ENCODE measurements at regions not wholly inside any gene's neighbourhood (a gene's known extent, or its start where the extent isn't known, plus 50 kb on each side); places are given as distances from the start of the nearest gene placed in this dataset.

DNA sequence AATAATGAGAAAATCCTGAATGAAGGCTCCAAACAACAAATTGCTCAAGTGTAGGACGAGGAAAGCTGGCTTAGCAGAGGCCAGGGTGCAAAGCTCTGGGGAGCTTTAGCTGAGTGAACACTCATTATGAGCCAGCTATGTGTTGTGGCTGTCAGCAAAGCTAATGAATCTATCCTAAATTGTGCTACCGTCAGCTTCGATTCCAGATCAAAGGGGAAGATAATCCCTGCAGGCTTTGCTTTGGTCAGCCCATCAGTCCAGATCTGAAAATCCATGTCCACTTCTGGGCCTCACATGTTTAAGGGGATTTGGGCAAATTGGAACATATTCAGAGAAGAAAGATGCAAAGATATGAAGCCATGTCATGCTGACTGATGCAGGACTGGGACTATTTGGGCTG, 180.9 kb upstream of the ZBED5 start:
- no peak for DNase-seq

DNA sequence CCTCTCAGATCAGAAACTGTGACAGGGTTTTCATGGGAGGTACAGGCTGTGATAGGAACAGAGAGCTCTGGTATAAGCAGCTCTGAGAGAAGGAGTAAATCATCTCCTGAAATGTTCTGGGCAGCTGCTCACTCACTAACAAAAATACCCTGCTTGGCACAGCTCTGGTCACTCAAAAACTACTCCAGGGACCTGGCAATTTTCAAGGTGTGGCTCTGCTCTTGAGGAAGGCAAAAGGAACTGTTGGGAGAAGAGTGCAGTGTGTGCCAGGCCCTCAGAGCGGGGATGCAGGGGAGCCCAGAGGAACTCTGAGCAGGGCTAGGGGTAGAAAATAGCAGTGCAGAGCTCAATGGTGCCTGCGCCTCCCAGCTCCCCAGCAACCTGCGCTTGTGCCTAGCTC, 180.5 kb upstream of the ZBED5 start:
- no peak for DNase-seq

DNA sequence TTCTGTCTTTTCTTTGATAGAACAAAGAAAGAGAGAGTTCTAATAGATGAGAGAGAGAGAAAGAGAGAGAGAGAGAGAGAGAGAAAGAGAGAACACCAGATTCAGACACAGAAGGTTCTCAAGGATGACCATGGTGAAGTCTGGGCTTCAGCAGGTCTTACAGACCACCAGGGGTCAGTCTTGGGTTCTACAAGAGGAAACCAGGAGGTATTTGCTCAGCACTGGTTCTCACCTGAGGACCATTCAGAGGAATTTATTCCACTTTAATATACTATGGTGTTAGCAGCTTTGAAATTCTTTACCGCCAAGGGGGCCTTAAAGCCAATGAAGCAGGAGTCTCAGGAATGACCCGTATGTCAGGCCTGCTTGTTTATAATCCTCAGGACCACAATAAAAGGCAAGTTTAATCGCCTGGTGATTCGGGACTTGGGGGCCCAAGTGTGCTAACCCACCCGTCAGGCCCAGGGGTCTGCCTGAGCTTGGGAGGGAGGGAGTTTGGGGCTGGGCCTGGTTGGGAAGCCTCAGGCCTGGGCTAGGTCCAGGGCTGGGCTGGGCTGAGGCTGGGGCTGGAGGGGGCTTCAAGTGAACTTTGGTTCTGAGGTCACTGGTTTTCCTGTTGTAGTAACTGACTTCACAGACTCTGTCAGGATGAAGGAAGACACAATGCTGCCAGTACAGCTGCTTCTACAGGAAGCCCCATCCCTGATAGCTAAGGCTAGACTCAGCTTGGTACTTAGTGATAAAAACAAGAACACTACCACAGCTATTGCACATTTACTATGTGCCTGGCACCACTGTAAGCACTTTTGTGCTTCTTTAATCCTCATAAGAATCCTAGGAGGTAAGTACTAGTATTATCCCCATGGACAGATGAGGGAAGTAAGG, 179.2 kb upstream of the ZBED5 start:
- no peak for DNase-seq

DNA sequence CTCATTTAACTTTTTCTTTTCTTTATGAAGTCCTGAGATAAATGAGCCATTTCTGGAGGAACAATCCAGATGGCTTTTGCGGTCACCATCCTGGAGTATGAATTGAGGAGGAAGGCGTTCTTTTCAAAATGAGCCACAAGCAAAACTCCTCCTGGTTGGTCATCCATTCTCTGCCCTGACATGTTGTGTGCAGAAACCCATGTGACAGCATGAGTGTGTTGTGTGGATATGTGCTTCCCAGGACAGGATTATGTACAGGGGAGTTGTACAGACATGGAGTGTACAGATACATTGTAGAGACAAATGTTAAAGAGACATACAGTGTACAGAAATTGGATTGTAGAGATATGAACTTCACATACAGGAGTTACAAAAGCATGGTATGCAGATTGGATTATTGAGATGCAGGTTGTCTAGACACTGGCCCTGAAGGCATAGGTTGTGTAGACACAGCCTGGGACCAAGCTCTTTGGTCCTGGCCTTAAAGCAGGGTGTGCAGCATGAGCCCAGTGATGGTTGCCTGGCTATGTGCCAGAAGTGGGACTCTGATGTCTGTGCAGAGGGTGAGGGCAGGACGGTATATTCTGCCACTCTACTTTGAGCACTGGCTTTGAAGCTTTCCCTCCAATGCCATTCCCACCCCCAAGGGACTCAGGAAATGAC, 178.5 kb upstream of the ZBED5 start:
- no peak for DNase-seq

DNA sequence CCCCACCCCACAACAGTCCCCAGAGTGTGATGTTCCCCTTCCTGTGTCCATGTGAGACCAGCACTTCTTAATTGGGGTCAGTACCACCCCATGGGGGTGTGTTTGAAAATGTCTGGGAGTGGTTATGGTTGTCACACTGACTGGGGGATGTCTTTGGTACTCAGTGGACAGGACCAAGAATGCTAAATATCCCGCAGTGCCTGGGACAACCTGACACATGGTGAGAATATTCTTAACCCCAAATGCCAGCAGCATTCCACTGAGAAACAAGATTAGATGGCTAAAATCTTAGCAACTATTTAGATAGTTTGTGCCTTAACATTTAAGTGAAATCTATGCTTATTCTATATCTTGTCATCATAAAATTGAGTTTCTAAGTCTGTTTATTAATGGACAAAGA, 177.5 kb upstream of the ZBED5 start:
- no peak for DNase-seq

DNA sequence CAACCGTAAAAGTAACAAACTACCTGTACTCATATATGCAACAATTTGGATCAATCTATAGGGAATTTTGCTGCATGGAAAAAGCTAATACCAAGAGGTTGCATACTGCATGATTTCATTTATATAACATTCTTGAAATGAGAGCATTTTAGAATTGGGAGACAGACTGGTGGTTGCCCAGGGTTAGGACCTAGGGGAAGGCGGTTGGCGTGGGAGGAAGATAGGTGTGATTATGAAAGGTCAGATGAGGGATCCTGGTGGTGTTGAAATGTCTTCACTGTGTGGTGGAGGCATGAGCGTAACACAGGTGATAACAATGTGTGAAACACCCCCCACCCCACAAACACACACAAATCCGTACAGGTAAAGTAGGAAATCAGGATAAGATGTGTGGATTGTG, 176.6 kb upstream of the ZBED5 start:
- no peak for DNase-seq

DNA sequence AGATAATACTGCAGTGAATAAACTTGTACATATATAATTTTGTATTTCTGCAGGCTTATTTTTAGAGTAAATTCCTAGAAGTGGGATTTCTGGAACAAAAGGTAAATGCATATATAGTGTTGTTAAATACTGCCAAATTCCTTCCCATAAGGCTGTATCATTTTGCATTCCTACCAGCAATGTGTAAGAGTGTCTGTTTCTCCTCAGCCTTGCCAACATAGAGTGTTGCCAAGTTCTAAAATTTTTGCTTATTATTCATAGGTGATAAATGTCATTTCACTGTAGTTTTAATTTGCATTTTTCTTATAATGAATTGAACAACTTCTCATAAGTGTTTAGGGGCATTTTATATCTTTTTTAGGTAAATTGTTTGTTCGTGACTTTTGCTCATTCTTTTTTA, 174.2 kb upstream of the ZBED5 start:
- no peak for DNase-seq

DNA sequence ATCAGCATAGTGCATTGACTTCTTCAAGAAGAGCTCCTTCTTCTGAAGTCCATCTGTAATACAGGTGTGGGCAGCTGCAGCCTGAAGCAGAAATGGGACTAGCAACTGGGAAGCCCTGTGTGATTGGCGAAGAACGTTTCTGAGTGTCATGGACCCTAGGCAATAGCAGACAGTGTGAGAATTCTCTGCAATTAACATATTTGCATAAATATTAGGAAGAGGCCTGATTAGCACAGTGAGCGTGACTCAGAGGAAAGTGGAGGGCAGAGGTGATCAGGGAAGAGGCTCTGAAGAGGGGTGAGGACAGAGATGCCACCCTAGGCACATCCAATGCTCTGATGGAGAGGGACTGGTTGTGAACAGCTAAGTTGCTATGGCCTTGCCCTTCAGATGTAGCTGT, 171.2 kb upstream of the ZBED5 start:
- DNase-seq: no peak

DNA sequence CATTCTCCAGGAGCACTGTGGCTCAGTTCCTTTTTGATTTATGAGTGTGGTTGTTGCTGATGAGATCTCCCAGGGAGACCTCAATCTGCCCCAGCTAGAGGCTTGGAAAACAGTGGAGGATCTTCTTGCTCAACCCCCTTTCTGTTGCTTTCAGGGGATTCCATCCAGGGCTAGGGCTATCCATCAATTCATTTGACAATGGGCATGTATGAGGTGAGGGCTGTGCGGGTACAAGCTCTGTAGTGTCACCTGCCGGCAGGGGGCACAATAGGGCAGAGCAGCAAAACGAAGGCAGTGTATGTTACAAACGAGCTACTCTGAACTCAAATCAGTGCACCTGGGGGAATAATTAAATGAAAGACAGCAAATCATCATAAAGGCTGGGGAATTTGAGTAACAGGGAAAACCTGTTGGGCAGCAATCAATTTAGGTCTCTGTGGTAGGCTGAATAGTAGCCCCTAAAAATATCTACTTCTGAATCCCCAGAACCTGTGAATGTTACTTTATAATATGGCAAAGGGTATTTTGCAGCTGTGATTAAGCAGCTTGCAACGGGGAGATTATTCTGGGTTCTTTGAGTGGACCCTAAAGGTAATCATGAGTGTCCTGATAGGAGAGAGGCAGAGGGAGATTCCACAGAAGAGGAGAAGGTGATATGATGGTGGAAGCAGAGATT, 170.3 kb upstream of the ZBED5 start:
- DNase-seq: peak; percentile 50

DNA sequence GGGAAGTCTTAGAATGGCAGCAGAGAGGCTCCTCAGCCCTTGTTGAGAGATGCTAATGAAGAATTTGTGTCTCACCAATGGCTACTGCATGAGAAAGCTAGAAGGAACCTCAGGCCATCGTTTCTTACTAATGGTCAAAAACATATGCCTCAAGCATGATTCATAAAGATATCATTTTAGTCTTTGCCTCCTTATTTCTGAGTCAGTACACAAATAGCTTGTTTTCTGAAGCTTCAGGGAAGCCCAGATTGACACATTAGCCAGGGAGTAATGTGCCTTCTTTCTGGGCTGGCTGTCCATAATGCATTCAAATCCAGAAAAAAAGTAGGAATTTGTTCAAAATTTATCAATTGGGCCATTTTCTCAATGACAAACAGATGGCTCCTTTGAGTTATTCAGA, 169.4 kb upstream of the ZBED5 start:
- no peak for DNase-seq

DNA sequence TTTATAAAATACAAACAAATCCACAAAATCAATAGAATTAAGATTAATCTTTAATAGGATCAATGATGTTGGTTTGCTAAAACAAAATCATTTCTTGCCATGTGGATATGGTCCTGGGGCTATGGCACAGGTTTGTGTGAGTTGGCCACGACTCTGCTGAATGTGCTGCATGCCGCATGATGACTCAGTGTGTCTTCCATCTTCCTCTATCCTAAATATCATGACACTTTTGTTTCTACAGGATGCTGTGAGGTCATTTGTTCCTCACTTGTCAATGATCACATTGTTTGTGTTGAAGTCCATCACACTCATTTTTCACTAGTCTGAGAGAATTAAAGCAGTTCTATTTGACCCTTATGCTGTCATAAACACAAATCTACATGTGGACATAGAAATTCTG, 167.2 kb upstream of the ZBED5 start:
- DNase-seq: no peak

DNA sequence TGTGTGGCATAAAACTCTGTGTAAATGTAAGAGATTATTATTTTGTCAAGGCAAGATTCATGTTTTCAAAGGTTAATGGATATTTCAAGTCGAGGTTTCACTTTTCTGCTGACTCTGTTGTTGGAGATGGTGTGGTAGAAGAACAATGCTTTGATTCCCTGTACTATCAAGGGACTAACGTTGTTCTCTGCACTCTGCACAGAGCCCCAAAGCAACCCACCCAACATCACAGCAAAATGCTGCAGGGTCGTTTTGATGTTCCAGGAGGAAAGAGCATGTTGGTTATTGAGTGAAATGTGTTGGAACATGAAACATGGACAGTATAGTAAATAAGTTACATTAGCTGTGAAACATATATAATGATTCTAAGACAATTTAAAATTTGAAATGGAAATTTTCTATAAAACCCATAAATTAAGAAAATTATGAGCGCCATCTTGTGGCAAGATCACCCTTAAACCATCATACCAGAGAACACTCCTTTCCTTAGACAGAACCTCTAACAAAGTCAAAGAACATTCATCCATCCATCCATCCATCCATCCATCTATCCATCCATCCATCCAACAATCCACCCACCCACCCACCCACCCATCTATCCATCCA, 164.4 kb upstream of the ZBED5 start:
- DNase-seq: no peak

DNA sequence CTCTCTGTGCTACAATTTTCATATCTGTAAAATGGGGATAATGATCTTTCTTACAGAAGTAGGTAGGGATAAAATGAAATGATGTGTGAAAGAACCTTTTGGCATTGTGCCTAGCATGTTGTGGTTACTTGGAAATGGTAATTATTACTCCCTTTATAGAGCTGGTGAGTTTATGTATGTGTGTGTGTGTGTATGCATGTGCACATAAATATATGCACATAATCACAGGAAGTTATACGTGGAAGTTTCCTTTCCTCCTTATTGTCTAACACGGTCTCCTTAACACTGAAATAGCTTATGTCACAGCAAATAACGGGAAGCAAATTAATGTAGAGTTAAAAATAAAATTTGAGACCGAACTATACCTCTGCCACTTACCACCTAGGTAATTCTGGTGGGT, 163.7 kb upstream of the ZBED5 start:
- DNase-seq: no peak

DNA sequence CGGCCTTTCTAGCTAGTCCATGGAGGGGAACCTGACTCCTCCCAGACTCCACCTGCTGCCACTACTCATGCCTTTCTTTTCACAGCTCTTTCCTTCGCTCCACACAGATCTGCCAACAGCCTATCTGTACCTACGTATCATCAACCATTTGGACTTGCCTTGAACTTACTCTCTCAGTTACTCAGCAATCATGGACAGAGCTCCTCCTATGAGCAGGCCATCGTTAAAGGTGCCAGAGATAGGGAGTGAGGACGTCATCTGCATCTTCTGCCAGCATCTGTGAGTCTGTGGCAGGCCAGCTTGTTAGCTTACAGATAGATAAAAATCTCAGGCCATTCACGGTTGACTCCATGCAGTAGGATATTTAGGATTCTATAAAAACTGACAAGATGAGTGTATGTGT, 162.9 kb upstream of the ZBED5 start:
- no peak for DNase-seq

DNA sequence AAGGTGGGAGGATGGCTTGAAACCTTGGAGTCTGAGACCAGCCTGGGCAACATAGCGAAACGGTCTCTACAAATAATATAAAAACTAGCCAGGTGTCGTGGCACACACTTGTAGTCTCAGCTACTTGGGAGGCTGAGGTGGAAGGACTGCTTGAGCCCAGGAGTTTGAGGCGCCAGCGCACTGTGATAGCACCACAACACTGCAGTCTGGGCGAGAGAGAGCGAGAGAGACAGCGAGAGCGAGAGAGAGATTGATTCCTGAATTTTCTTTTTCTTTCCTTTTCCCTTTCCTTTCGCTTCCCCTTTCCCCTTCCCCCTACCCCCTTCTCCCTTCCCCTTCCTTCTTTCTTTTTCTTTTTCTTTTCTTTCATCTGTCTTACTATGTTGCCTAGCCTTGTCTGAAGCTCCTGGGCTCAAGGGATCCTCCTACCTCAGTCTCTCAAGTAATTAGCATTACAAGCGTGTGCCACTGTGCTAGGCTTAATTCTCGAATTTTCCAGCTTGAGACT, 162.4 kb upstream of the ZBED5 start:
- no peak for DNase-seq

DNA sequence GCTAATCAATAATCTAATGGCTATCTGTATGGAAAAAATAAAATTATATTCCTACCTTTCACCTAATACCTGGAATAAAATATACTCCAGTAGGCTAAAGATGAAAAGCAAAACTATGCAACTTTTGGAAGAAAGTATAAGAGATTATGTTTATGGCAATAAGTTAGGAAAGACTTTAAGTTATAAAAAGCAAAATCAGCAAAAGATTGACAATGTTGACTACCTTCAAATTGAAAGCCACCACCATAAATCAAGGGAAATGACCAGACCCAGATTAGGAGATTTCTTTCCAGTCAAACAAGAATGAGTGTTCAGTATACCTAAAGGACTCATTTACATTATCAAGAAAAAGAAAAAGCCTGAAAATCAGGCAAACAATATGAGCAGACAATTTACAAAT, 159.1 kb upstream of the ZBED5 start:
- no peak for DNase-seq

DNA sequence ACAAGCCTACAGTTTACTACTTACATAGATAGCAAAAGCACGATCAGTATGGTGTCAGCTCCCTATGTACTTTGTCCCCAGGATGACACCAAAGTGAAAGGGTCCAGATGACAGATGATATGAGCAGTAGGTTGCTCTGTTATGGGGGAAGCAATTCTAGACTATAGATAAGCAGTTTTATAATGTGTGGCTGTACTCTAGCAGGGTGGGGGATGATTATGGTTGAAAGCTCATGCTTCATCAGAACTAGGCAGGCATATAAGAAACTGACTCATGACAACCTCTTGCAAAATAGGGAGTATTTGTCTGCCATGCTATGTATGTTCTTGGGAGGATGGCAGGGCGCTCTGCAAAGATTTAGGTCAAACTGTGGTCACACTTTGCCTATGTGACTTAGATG, 158.2 kb upstream of the ZBED5 start:
- no peak for DNase-seq

DNA sequence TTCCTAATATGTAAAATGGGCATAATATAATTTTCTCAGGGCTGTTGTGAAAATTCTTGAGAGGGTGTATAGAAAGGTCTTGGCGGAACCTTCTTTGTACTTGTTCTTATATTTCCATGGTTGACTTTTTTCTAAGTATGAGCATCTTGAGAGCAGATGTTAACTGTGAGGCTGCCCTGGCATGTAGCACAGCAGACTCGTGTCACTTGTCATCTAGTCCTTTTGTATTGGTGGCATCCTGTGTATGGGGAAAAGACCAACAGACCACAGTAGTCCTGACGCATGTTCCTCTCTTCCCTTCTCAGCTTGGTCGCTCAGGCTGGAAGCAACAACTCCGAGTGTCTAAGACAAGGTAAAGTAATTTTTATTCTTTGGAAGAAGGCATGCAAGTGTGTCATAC, 153.8 kb upstream of the ZBED5 start:
- DNase-seq: no peak

DNA sequence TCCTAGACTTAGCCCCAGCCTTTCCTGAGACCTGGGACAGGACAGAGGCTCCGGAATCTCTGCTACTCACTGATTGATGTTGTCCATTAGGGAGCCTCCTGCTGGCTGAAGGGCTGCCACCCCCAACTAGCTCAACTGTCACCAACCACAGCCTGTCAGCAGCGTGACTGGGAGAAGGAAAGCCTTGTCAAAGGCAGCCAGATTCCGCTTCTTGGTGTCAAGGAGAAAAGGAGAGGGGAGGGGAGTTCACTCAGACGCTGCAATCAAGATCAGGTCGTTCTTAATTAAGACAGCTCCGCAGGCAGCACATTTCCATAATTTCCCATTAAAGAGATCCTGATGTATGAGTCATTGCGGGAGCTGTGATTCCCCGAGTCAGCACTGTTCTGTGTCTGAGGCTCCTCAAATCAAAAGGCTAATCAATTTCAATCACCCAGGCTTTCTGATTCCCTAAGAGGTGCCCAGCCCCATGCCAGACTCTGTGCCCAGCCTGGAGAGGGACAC, 152.8 kb upstream of the ZBED5 start:
- no peak for DNase-seq

DNA sequence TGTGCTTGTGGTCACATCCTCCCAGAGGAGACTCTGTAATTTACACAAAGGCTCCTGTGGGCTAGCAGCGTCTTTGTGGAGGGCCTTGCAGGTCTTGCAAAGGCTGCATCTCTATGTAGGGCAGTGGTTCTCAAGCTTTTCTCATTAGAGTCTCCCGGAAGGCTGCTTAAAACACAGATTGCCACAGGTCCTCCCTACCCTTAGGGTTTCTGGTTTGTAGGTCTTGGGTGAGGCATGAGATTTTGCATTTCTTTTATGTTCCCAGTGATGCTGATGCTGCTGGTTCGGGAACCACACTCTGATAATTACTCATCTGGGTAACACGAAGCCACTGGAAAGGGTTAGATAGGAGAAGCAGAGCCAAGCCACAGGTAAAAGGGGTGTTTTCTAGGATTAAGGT, 151.3 kb upstream of the ZBED5 start:
- DNase-seq: no peak

DNA sequence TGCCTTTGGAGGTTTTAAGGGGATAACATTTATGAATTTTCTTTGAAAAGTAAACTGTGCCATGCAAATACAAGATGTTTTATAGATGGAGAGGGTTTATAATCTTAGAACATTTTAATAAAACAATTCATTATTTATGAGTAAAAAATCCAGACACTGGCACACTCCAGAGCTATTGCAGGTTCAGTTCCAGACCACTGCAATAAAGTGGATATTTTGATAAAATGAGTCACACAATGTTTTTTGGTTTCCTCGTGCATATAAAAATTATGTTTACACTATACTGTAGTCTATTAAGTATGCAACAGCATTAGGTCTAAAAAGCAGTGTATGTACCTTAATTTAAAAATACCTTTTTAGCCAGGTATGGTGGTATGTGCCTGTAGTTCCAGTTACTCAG, 146.2 kb upstream of the ZBED5 start:
- no peak for DNase-seq

DNA sequence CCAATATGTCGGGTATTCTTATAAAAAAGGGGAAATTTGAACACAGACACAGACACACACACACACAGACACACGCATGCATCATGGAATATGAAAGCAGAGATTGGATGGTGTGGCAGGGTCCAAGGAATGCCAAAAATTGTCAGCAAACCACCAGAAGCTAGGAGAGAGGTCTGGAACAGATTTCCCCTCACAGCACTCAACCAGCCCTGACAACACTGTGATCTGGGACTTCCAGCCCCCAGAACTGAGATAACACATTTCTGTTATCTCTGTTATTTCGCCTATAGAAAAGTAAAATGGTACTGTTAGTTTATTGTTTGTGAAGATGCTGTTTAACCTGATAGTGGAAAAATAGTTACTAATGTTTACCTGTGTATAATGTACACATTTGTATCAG, 145.4 kb upstream of the ZBED5 start:
- DNase-seq: no peak

DNA sequence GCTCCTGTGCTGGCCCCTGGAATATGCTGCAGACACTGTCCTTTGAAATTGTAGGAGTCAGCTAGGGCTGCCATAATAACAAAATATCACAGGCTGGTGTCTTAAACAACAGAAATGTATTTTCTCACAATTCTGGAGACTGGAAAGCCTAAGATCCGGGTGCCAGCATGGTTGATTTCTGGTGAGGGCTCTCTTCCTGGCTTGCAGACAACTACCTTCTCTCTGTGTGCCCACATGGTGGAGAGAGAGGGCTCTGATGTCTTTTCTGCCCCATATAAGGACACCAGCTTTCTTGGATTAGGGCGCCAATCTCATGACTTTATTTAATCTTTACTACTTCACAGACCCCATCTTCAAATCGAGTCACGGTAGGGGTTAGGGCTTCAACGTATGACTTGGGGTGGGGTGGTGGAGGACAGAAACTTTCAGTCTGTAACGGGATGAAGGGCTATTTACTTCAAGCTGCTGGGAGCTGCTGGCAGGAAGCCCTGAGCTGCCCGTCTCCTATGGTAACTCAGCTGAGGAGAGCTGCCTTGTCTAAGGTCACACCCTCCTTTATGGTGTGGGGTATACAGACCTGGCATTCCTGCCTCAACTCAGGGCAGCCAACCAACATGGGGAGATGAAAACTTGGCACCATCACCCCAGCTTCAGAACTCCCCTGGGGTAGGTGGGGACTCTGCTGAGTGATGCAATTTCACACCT, 142.9 kb upstream of the ZBED5 start:
- DNase-seq: no peak
